ENCODE measurements at regions not wholly inside any gene's neighbourhood (a gene's known extent, or its start where the extent isn't known, plus 50 kb on each side); places are given as distances from the start of the nearest gene placed in this dataset.
"Not testable (repeated sequence)": the region's sequence is repeated elsewhere in the genome, so short reads cannot be mapped to it uniquely, and the experiment has no call there.

DNA sequence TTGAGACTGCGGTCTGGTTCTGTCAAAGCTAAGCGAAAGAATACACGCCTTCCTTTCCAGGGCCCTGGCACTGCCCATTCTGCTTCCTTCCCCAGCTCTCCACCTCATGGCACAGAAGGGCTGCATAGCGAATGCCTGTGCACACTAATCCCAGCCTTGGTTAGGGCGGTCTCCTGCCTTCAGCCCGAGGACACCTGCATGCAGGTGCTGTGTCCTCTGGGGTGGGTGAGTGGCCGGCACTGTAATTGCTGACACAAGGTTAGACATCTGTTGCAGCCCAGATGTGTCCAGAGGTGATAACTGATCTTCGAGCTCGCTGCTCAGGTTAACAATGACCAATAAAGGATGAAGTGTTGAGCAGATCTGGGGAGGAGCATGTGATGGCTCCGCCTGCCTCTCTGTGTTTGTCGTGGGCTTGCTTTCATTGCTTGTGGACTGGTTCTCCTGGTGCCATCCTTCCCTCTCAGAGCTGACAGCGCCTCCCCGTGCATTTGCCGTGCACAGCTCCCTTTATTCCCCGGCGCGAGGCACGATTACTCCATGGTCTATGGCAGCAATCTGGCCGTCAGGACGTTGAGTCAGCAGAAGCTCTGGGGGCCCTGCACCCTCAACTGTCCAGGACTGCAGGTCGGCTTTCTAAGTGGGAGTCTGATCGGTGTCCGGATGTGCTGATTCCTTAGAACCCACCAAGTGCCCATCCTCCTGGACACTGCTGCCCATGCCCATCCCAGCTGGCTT is 1088.2 kb downstream of the BRD1 start:
- no peak for DNase-seq (ENCODE audit: low read depth in 2 of 2)

DNA sequence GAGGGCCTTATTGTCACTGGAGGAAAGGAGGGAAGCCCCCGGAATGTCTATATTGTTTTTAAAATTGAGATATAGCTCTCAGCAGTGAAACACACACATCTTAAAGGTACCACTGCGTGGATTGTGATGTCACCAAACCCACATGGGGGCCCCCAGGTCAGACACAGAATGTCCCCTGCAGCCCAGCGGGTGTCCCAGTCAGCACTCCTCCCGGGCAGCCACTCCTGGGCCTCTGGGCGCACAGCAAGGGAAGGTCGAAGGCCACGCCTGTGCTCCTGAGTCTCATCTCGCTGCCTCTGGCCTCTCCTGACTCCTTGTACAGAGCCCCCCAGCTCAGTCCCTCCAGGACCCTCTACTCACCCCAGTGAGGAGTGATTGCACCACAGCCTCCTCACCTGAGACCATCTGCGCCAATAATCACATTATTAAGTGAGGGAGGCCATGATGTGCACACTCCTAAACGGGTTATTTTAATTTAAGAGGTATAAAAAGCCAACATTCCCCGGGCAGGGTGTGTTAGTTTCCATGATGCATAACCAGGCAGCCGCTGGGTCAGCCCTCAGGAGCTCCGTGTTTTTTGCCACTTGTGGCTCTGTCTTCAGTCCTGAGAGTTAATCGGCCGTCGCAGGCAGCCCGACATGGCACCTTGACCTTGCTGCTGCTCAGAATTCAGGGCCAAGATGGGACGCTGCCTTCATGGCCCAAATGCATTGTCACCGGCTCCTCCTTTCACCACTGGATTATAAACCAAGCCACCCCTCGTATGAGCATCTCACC is 1089.3 kb downstream of the BRD1 start:
- DNase-seq (ENCODE audit: low read depth in 2 of 2), result no peak

DNA sequence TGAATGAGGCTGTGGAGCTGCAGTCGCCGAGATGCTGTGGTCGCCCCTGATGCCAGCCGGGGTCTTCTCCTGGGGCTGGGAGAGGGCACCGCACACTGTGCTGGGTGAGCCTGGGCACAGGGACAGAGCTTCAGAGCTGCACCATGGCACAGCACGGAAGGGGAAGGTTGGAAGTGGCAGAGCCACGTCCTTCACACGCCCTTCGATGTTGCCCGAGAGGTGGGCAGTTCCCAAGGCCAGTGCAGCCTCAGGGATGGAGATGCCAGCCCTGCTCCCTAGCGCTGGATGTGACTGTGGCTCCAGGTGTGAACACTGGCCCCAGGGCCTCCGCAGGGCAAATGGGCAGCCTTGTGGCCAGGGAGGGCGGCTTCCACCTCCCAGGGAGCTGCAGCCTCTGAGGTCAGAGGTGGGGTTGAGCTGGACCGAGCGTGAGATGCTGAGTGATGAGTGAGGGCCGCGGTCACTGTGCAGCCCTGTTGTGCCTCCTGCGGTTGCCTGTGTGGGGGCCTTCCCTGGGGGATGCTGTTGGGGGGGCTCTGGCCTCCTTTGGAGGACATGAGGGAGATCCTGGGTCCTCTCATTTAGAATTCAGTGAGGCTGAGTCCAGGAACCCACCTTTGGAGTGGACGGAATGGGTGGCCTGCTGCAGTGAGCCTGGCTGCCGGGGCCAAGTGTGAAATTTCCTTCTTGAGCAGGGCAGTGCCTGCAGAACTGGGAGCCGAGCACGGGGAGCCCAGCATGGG is 1090.0 kb downstream of the BRD1 start:
- DNase-seq (ENCODE audit: low read depth in 2 of 2), result no peak

DNA sequence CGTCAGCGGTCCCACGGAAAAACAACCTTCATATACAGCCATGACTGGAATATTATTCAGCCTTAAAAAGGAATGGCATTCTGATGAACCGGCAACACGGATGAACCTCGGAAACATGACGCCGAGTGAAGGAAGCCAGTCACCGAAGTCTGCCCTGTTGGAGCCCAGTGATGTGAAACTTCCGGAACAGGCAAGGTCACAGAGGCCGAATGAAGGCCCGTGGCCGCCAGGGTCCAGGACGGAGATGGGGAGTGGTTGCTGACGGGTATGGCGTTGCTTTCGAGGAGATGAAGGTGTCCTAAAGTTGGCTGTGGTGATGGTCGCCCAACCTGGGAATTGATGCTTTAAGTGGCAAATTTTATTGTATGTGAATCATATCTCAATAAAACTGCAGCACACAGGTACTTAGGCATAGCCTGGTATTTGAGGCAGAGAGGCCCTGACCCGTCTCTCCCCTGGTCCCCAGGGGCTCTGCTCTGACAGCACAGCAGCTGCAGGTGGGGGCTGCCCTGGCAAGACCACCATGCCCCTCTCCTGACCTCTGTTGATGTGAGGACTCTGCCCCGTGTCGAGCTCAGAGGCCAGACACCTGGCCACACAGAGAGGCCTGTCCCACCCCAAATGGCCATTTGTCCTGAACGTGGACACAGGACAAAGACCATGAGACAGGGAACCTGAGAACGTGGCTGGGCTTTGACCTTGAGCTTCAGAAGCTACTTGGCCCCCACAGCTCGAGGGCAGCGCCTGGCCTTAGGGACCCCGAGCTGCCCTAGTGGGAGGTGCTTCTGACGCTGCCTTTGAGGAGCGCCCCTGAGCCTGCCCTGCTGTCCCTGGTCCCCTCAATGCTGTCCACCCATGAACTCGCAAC is 1090.8 kb downstream of the BRD1 start:
- no peak for DNase-seq (ENCODE audit: low read depth in 2 of 2)

DNA sequence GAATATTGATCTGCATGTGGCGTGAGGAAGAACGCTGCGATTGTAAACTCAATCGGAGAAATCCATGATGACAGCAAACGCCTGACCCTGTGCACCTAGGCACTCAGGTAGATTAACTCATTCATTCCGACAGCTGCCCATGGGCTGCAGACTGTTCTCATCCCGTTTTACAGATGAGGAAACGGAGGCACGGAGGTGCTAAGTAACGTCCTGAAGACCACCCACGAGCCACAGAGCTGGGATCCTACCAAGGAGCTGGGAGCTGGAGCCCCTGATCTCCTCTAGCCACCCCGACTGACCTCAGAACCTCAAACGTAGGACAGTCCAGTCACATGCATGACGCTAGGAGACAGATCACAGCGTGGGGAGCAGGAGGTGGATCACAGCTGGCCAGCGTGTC is 1092.7 kb downstream of the BRD1 start:
- no peak for DNase-seq (ENCODE audit: low read depth in 2 of 2)

DNA sequence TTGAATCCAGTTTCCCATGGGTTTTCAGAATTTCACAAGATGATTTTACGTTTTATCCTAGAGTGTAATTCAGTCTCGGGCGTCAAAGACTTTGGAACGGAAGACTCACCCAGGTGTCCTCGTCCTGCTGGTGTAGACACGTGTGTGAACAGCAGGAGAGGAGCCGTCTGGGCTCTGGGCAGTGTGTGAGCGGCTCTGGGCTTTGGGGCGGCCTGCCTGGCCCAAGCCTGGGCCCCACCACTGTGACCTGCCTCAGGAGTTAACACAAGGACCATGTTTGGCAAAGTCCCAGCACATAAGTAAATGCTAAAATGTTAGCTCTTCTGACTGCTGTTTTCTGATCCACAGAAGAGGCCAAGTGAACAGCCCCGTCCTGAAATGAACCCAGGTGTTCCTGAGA is 1093.3 kb downstream of the BRD1 start:
- DNase-seq (ENCODE audit: low read depth in 2 of 2), result no peak

DNA sequence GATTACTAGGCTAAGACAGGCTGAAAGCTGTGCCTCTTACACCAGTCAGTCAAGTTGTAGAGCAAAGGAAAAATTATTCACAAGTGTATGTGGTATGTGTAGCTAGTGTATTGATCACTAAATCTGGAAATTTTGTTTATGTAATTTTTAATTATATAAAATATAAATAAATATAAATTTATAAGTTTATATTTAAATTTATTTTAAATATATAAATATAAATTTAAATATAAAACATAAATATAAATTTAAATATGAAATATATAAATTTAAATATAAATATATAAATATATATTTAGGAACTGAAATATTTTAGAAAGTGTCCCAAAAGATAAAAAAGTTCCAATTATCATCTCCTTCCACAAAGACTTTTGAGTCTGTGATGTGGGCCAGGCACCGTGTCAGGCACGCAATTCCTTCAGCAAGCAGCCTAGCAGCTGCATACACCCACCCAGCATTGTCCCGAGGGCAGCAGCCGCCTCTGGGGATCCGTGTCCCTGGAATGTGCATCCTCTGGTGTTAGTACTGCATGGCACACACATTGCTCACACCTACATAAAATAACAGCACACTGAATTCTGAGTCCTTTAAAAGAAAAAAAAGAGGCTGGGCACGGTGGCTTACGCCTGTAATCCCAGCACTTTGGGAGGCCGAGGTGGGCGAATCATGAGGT is 1098.0 kb downstream of the BRD1 start:
- no peak for DNase-seq (ENCODE audit: low read depth in 2 of 2)

DNA sequence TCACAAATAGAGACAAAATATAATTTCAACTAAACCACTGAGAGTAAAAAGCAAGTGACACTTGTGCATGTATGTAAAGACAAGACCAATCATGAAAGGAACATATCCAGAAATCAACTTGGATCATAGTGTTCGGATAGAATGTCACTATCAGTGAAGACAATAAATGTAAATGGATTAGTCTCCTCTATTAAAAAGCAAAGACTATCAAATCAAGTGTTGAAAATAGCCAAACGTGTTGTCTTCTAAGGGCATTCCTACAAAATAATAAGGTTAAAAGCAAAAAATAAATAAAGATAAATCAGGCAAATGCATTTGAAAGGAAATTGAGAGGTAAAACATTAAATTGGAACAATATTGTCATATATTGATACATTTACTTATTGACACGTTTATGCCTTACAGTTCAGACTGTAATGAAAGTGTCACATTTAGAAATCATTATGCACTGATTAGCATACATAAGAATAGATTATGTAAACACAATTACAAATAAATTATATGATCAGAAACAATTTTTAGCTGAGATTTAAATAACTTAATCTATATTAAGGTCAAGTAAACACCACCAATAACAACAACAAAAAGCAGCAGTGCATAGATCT is 1100.1 kb downstream of the BRD1 start:
- no peak for DNase-seq (ENCODE audit: low read depth in 2 of 2)

DNA sequence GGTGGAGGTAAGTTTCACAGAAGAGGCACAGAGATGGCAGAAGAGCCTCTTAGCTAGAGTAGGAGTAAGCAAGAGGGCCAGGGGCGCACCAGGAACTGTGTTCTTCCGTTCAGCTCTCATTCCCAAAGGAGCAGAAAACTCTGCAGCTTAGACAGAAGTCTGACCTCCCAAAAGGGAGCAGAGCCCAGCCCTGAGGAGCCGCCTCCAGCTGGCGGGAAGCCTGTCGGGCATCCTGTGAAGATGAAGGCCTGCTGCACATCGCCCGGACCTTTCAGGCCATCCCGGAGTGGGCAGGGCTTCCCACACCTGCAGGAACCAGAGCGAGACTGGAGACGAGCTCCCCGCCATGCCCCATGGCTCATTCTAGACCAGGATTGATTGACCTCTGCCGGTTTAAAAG is 1102.8 kb downstream of the BRD1 start:
- no peak for DNase-seq (ENCODE audit: low read depth in 2 of 2)

DNA sequence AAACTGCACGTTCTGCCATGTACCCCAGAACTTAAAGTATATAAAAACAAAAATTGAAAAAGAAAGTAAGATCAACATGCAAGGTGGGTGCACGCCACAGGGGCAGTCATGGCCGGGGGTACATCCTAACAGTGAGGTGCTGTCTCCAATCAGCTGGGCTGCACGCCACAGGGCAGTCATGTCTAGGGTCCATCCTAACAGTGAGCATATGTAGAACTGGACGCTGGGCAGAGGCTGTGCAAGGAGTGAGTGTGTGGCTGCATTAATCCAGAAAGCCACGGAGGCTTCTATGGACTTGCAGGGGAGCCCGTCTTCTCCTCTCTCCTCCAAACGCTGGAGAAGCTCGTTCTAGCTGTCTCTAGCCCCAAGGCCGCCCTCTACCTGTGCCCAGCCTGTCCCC is 1105.0 kb downstream of the BRD1 start:
- no peak for DNase-seq (ENCODE audit: low read depth in 2 of 2)

DNA sequence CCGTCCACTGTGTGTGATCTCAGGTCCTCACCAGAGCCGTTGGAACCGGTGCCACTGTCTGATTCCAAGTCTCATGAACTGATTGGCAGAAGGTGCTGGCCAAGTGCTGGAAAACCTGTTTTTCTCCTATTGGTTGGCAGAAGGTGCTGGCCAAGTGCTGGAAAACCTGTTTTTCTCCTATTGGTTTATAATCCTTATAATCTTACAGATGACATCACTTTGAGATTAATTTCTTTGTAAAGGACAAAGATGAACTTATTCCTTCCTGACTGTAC is 1106.3 kb downstream of the BRD1 start:
- no peak for DNase-seq (ENCODE audit: low read depth in 2 of 2)

DNA sequence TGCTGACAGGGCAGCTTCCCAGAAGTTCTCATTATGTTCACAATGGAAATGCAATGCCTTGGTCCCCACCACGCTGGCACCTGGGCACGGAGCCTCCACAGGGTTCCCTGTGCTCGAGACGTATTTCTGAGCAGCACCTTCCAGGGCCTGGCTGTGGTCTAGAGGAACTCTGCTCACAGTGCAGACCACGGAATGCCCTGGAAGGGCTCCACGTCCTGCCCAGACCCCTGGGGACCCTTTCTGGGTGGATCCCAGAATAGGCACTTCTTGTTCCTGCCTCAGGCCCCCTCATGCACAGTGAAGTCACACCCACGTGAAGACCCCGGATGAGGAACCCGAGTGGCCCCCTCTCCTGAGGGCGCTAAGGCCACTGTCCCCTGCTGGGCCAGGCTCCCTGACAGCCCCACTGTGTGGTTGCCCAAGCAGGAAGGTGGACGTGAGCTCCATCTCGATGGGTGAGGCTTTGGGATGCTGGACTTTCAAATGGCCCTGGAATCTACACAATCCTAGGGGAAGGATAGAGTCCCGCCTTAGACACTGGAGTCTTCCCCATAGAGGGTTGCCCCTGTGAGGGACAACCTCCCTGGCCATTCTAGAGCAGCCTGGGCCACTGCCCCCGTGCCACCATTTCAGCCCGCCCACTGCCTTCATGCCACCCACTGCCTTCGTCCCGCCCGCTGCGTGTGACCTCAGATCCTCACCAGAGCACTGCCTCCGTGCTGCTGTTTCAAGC is 1106.8 kb downstream of the BRD1 start:
- DNase-seq (ENCODE audit: low read depth in 2 of 2), result no peak

DNA sequence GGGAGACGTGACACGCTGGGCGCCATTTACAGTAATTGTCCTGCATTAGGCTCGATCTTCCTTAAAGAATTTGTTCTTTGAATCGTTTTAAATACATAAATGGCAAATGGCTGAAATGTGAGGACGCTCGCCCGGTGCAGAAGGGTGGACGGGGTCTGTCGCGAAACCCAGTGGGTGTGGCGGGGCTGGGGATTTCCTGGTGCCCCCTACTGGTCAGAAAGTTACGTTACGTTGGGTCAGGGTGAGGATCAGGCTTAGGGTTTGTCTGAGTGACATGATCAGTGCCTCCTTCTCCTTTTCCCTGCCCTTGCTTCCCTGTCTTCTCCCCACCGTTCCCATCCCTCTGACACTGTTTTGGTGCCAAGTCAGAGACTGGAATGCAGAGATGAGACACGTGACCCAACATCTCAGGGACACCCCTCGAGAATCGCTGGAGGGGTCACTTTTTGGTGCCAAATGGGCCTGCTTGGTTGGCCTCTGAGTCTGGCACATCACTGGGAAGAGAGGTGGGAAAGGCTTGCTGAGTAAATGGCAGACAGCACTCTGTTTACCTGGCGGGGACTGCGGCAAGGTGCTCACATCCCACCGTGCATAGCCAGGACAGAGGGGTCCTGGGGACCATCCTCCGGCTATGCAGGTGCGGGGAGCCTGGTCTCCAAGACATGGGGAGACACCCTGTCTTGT is 1107.6 kb downstream of the BRD1 start:
- DNase-seq (ENCODE audit: low read depth in 2 of 2), result no peak

DNA sequence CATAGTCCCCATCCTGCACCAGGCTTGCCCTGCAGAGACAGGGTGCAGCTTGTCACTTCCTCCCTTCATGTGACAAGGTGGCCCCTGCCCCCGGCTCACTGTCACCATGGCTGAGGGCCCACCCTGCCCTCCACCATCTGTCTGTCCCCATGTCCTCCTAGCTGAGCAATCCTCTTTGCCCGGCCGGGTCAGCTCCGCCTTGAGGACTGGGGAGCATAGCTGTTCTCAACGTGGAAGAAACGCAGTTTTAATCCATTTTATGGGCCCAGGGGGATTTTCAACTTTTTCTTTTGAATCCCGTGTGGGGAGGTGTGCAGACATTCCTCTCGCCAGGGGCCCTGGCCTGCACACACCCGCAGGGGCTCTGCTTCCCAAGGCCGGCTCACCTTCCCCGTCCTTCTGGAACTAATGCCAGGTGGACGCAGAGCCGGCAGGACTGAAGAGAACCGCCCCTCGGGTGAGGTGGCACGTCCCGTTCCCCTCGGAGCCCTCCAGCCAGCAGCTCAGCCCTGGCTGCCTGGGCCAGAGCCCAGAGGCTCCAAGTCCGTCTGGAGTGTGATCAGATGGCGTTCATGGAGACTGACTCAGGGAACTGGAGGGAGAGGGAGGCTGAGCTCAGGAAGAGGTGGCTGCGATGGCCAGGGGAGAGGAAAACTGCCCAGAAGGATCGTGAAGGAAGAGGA is 1108.7 kb downstream of the BRD1 start:
- DNase-seq (ENCODE audit: low read depth in 2 of 2), result no peak

DNA sequence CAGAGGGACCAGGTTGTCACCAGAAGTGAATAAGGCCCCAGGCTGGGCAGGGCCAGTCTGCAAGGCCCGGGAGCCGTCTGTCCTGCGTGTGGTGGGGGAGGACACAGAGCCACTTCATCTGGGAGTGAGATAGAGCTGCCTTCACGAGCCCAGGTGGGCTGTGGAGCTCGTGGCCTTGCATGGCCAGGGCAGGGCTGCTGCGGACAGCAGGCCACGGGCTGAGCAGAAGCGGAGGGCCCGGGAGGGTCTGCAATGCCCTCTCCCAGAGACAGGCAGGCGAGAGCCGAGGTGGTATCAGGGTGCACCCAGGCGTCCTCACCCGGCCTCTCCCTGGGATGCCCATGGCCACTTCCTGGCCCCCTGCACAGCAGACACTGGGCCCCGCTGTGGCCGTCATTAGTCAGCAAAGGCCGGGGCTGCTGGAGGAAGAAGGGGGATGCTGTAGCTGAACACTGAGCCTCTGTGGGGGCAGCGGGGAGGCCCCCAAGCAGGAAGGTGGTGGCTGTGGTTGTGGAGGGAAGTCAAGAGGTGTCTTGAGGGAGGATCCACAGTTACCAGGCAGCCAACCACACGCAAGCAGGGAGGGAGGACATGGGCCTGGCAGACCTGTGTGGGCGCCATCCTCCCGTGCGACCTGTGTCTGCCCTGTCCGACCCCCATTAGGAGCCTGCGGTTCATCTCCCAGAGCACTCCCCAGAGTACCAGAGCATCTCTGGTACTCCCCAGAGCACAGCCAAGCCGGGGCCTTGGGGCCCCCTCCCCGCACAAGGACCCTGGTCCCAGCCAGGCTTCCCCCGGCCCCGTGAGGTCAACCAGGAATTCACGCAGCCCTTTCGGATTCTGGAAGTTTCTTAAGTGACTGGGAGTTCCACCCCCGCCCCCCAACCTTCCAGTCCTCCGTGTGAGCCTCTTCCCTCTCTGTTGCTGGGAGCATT is 1109.5 kb downstream of the BRD1 start:
- DNase-seq (ENCODE audit: low read depth in 2 of 2), result no peak

DNA sequence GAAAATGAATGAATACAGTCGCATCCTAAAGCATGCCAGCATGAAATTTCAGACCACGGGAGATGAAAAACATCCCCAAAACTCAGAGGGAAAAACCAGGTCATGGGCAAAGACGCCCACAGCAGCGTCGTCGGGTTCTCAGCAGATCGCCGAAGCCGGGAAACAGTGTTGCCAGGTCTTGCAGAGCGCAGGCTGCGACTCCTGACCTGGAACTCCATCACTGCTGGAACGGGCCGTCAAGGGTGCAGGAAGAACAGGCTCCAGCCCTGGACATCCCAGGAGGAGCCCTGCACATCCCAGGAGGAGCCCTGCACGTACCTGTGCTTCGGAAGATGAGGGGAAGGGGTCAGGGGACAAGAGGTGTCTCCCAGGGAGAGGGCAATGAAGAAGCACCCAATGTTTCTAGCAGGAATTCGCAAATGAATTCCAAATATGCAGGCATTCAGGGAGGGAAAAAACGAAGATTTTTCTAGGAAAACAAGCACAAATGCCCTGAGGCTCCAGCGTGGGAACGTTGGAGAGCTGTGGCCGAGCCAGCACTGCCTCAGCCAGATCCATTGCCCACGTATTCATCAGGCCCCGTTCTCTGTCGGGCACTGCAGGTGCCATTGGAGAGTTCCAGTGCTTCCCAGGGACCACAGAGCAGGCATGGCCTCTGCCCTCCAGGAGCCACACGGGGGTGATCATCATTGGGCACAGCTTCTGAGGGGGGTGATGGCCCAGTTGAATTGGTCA is 1110.4 kb downstream of the BRD1 start:
- no peak for DNase-seq (ENCODE audit: low read depth in 2 of 2)

DNA sequence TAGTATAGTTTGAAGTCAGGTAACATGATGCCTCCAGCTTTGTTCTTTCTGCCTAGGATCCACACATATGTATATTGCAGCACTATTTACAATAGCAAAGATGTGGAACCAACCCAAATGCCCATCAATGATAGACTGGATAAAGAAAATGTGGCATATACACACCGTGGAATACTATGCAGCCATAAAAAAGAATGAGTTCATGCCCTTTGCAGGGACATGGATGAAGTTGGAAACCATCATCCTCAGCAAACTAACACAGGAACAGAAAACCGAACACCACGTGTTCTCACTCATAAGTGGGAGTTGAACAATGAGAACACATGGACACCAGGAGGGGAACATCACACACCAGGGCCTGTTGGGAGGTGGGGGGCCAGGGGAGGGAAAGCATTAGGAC is 1111.5 kb downstream of the BRD1 start:
- DNase-seq (ENCODE audit: low read depth in 2 of 2), result not testable (repeated sequence)
